ENCODE measurements at regions not wholly inside any gene's neighbourhood (a gene's known extent, or its start where the extent isn't known, plus 50 kb on each side); places are given as distances from the start of the nearest gene placed in this dataset.

DNA sequence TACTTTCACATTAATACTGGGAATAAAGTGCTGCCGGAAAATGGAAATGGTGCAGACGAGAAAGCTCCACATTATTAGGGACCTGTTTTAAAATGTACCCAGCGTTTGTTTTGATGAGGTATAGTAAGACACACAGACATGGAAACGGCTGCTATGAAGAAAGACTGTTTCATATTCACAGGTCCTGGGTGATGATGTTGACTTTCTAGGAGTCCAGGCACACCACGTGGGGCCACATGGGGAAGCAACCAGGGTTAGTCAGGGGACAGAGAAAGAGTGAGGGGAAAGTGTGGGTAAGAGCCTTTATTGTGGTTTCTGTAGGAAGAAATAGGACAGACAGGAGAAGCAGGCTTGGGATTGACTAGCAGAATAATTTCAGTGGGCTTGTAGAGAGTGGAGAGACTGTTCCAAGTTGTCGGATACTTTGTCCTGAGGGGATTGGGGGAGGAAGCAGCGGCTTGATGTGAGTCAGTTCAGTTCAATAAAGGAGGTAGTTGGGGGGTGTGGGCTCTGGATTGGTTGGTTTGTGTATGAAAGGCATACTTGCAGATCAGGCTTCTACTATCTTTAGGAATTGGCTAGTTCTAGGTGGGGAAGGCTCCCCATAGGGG lies 112.0 kb upstream of the MCHR2 start:
- Histone ChIP-seq H3K36me3 (ENCODE audit: control insufficient read depth, insufficient read depth, low read length) (no peaks in the 10 kb centered on the region), H3K27ac (ENCODE audit: low read length) (no peak overlapping the region), H3K27me3 (ENCODE audit: control insufficient read depth, insufficient read depth, low read length) (peaks cover 3% of the 10 kb centered on the region), H3K4me1 (ENCODE audit: control insufficient read depth, insufficient read depth, low read length) (no peaks in the 10 kb centered on the region), H3K9me3 (replicated peaks; ENCODE audit: control insufficient read depth, low read depth, low read length) (no peaks in the 10 kb centered on the region), H3K4me3 (ENCODE audit: low read length) (no peak overlapping the region)
- 43% methylated on average over 5 of the region's 7 CpGs for WGBS (ENCODE audit: insufficient coverage)
- no peak for DNase-seq

DNA sequence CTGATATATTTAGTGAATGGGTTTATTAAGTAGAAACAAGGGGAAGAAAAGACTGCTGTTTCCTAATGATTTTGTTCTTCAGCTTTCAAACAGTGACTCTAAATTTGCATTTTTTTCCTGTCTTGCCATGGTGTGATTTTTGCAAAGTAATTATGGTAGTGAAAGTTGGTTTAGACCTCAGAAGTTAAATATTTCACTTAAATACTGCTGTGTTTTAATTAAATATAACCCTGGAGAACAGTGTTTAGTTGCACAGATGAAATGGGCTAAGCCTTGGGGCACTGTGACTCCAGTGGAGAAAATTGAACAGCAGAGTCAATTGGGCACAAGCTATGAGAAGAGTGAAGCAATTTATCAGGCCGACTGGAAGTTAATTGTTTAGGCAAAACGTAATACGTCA lies 111.1 kb upstream of the MCHR2 start:
- H3K4me1 ChIP-seq (ENCODE audit: control insufficient read depth, insufficient read depth, low read length): no peaks in the 10 kb centered on the region
- no peaks in the 10 kb centered on the region for H3K36me3 ChIP-seq (ENCODE audit: control insufficient read depth, insufficient read depth, low read length)
- no CpG with 5 or more reads among the region's 3 CpGs for WGBS (ENCODE audit: insufficient coverage)
- peaks cover 3% of the 10 kb centered on the region for H3K27me3 ChIP-seq (ENCODE audit: control insufficient read depth, insufficient read depth, low read length)
- H3K4me3 ChIP-seq (ENCODE audit: low read length): no peak overlapping the region
- no peak overlapping the region for H3K27ac ChIP-seq (ENCODE audit: low read length)
- DNase-seq: no peak
- no peaks in the 10 kb centered on the region for H3K9me3 ChIP-seq (replicated peaks; ENCODE audit: control insufficient read depth, low read depth, low read length)

GRCh38 chr6:100103931-100104330 lies 109.9 kb upstream of the MCHR2 start:
- Histone ChIP-seq H3K27me3 (ENCODE audit: control insufficient read depth, insufficient read depth, low read length) (peaks cover 3% of the 10 kb centered on the region), H3K9me3 (replicated peaks; ENCODE audit: control insufficient read depth, low read depth, low read length) (no peaks in the 10 kb centered on the region), H3K27ac (ENCODE audit: low read length) (no peak overlapping the region), H3K4me3 (ENCODE audit: low read length) (no peak overlapping the region), H3K4me1 (ENCODE audit: control insufficient read depth, insufficient read depth, low read length) (no peaks in the 10 kb centered on the region), H3K36me3 (ENCODE audit: control insufficient read depth, insufficient read depth, low read length) (no peaks in the 10 kb centered on the region)
- no CpG with 5 or more reads among the region's 2 CpGs for WGBS (ENCODE audit: insufficient coverage)
- no peak for DNase-seq

GRCh38 chr6:100103194-100103593 lies 109.2 kb upstream of the MCHR2 start:
- Histone ChIP-seq H3K36me3 (ENCODE audit: control insufficient read depth, insufficient read depth, low read length) (no peaks in the 10 kb centered on the region), H3K27ac (ENCODE audit: low read length) (no peak overlapping the region), H3K4me3 (ENCODE audit: low read length) (no peak overlapping the region), H3K9me3 (replicated peaks; ENCODE audit: control insufficient read depth, low read depth, low read length) (no peaks in the 10 kb centered on the region), H3K4me1 (ENCODE audit: control insufficient read depth, insufficient read depth, low read length) (no peaks in the 10 kb centered on the region), H3K27me3 (ENCODE audit: control insufficient read depth, insufficient read depth, low read length) (peaks cover 3% of the 10 kb centered on the region)
- no peak for DNase-seq
- WGBS (ENCODE audit: insufficient coverage): no CpG with 5 or more reads among the region's 3 CpGs

DNA sequence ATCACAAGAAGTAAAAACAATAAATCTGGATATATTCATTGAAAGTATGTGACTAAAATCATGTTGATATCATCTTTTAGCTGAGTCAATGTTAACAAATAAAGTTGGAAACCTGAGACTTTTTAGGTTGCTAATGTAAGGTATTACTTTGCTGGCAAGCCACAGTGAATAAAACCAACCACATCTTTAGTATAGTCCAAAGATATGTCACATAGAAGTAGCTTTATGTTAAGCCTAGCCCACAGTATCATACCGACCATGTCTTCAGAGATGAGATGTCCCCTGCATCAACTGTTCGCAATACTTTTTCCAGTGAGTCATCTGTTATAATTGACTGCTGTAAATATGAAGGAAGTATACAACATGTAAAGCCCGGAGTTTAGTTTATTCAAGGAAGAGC lies 107.6 kb upstream of the MCHR2 start:
- H3K36me3 ChIP-seq (ENCODE audit: control insufficient read depth, insufficient read depth, low read length): no peaks in the 10 kb centered on the region
- DNase-seq: no peak
- H3K9me3 ChIP-seq (replicated peaks; ENCODE audit: control insufficient read depth, low read depth, low read length): no peaks in the 10 kb centered on the region
- no peaks in the 10 kb centered on the region for H3K4me1 ChIP-seq (ENCODE audit: control insufficient read depth, insufficient read depth, low read length)
- 100% methylated on average over 1 of the region's 3 CpGs for WGBS (ENCODE audit: insufficient coverage)
- peaks cover 3% of the 10 kb centered on the region for H3K27me3 ChIP-seq (ENCODE audit: control insufficient read depth, insufficient read depth, low read length)
- no peak overlapping the region for H3K27ac ChIP-seq (ENCODE audit: low read length)
- no peak overlapping the region for H3K4me3 ChIP-seq (ENCODE audit: low read length)

- Histone ChIP-seq H3K4me3 (ENCODE audit: low read length) (no peak overlapping the region), H3K9me3 (replicated peaks; ENCODE audit: control insufficient read depth, low read depth, low read length) (no peaks in the 10 kb centered on the region), H3K36me3 (ENCODE audit: control insufficient read depth, insufficient read depth, low read length) (no peaks in the 10 kb centered on the region), H3K27ac (ENCODE audit: low read length) (no peak overlapping the region), H3K27me3 (ENCODE audit: control insufficient read depth, insufficient read depth, low read length) (no peaks in the 10 kb centered on the region), H3K4me1 (ENCODE audit: control insufficient read depth, insufficient read depth, low read length) (no peaks in the 10 kb centered on the region)
- DNase-seq: no peak
Observed at GRCh38 chr6:100100776-100101175, 106.8 kb upstream of the MCHR2 start.

DNA sequence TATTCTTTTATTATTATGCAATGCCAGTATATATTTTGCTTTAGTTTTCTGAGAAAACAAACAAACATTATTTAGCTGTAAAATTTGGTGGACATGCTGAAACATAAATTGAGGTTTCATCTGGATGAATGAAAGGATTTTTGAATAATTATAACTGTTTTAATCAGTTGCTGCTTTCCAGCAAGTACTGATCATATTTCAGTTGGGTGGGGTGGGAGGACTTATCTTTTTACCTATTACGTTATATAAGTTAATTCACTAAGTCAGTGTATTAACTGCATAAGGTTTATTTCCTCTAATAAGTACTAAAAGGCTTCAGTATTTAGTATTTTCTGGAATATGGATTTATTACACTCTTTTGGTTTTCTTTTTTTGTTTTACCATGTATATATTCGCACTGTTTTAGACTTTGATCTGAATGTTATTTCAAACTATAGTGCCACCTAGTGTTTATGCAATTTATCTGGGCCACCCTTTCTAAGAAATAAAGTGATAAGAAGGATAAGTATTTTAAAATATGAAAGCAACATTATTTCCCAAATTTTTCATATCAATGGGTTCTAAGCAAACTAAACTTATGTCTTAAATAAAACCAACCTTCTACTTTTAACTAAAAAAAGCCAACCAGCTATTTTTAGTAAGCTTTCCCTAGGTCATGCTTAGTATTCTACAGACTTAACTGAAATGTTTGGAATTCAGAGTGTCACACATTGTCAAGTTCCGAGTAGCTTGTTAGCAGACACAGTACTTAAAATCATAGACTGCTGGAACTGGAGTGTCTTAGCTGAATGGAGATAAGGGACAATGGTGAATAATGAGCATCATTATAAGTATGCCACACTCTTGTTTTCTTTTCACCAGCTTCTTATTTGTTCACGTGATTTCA lies 105.4 kb upstream of the MCHR2 start:
- no peaks in the 10 kb centered on the region for H3K9me3 ChIP-seq (replicated peaks; ENCODE audit: control insufficient read depth, low read depth, low read length)
- H3K36me3 ChIP-seq (ENCODE audit: control insufficient read depth, insufficient read depth, low read length): no peaks in the 10 kb centered on the region
- DNase-seq: peak; percentile 10
- no peaks in the 10 kb centered on the region for H3K4me1 ChIP-seq (ENCODE audit: control insufficient read depth, insufficient read depth, low read length)
- H3K27ac ChIP-seq (ENCODE audit: low read length): no peak overlapping the region
- WGBS (ENCODE audit: insufficient coverage): no CpG with 5 or more reads among the region's 4 CpGs
- no peaks in the 10 kb centered on the region for H3K27me3 ChIP-seq (ENCODE audit: control insufficient read depth, insufficient read depth, low read length)
- no peak overlapping the region for H3K4me3 ChIP-seq (ENCODE audit: low read length)

DNA sequence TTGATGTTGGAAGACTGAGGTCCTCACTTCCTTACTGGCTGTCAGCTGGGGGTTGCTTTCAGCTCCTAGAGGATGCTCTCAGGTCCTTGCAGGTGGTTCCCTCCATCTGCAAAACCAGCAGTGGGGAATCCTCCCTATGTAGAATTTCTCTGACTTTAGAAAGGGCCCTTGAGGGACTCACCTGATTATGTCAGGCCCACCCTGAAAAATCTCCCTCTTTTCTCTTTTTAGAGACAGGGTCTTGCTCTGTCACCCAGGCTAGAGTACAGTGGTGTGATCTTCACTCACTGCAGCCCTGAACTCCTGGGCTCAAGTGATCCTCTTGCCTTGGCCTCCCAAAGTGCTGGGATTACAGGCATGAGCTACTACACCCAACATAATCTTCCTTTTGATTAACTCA lies 102.9 kb upstream of the MCHR2 start:
- no peak for DNase-seq
- Histone ChIP-seq H3K27me3 (ENCODE audit: control insufficient read depth, insufficient read depth, low read length) (no peaks in the 10 kb centered on the region), H3K27ac (ENCODE audit: low read length) (no peak overlapping the region), H3K36me3 (ENCODE audit: control insufficient read depth, insufficient read depth, low read length) (no peaks in the 10 kb centered on the region), H3K4me3 (ENCODE audit: low read length) (no peak overlapping the region), H3K4me1 (ENCODE audit: control insufficient read depth, insufficient read depth, low read length) (no peaks in the 10 kb centered on the region), H3K9me3 (replicated peaks; ENCODE audit: control insufficient read depth, low read depth, low read length) (no peaks in the 10 kb centered on the region)

DNA sequence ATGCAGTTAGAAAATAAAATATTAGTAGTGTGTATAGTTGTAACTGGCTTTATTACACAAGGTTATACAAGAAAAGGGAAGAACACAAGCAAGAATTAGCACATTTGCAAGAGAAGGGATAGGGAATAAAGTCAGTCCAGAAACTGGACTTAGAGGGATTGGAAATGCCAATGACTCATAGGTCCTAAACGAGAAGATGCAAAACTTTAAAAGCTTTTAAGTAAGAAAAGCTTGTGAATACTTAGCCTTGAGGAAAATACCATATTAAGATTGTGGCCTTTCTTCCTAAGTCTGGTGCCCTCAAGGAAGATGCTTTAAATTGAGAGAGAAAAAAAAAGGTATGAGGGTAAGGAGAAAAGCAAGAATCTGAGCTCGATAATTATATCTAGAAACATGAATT lies 102.3 kb upstream of the MCHR2 start:
- Histone ChIP-seq H3K4me1 (ENCODE audit: control insufficient read depth, insufficient read depth, low read length) (no peaks in the 10 kb centered on the region), H3K27ac (ENCODE audit: low read length) (no peak overlapping the region), H3K9me3 (replicated peaks; ENCODE audit: control insufficient read depth, low read depth, low read length) (no peaks in the 10 kb centered on the region), H3K4me3 (ENCODE audit: low read length) (no peak overlapping the region), H3K27me3 (ENCODE audit: control insufficient read depth, insufficient read depth, low read length) (no peaks in the 10 kb centered on the region), H3K36me3 (ENCODE audit: control insufficient read depth, insufficient read depth, low read length) (no peaks in the 10 kb centered on the region)
- no CpG with 5 or more reads among the region's 2 CpGs for WGBS (ENCODE audit: insufficient coverage)
- DNase-seq: no peak

- WGBS (ENCODE audit: insufficient coverage): 97% methylated on average over 4 of the region's 6 CpGs
- Histone ChIP-seq H3K27me3 (ENCODE audit: control insufficient read depth, insufficient read depth, low read length) (no peaks in the 10 kb centered on the region), H3K27ac (ENCODE audit: low read length) (no peak overlapping the region), H3K4me3 (ENCODE audit: low read length) (no peak overlapping the region), H3K36me3 (ENCODE audit: control insufficient read depth, insufficient read depth, low read length) (no peaks in the 10 kb centered on the region), H3K4me1 (ENCODE audit: control insufficient read depth, insufficient read depth, low read length) (no peaks in the 10 kb centered on the region), H3K9me3 (replicated peaks; ENCODE audit: control insufficient read depth, low read depth, low read length) (no peaks in the 10 kb centered on the region)
- no peak for DNase-seq
Observed at GRCh38 chr6:100093405-100093804, 99.4 kb upstream of the MCHR2 start.

Measured in muscle of leg (tissue), 3 donors.